Fibroblast of skin of back (primary cell): ENCODE measurements at regions not wholly inside any gene's neighbourhood (a gene's known extent, or its start where the extent isn't known, plus 50 kb on each side); places are given as distances from the start of the nearest gene placed in this dataset.

Experiments
- DNase-seq: peaks from one replicate; pipeline ENCODE4 v3.0.0-alpha.2; 2013

- no peak for DNase-seq
Measured at GRCh38 chr3:102529452-102529851, 94.6 kb downstream of the ZPLD1 start.

GRCh38 chr3:102530415-102531181, 95.8 kb downstream of the ZPLD1 start:
- peak; percentile 40 for DNase-seq

GRCh38 chr3:102531686-102532085, 96.9 kb downstream of the ZPLD1 start:
- DNase-seq: no peak

- peak; percentile 27 for DNase-seq
Measured at GRCh38 chr3:102532901-102533300, 98.1 kb downstream of the ZPLD1 start.

GRCh38 chr3:102533784-102534183, 99.0 kb downstream of the ZPLD1 start:
- DNase-seq: no peak

GRCh38 chr3:102536456-102536855, 101.6 kb downstream of the ZPLD1 start:
- peak; percentile 24 for DNase-seq

- no peak for DNase-seq
Measured at GRCh38 chr3:102537123-102537522, 102.3 kb downstream of the ZPLD1 start.

- DNase-seq: no peak
Measured at GRCh38 chr3:102544741-102545140, 109.9 kb downstream of the ZPLD1 start.

- no peak for DNase-seq
Measured at GRCh38 chr3:102545276-102545675, 110.5 kb downstream of the ZPLD1 start.

- DNase-seq: no peak
Measured at GRCh38 chr3:102553876-102554275, 119.1 kb downstream of the ZPLD1 start.

GRCh38 chr3:102570511-102570910, 135.7 kb downstream of the ZPLD1 start:
- no peak for DNase-seq

- DNase-seq: no peak
Measured at GRCh38 chr3:102571006-102571405, 136.2 kb downstream of the ZPLD1 start.

GRCh38 chr3:102571720-102572384, 137.0 kb downstream of the ZPLD1 start:
- no peak for DNase-seq

- DNase-seq: no peak
Measured at GRCh38 chr3:102573483-102574028, 138.7 kb downstream of the ZPLD1 start.

- no peak for DNase-seq
Measured at GRCh38 chr3:102574355-102574754, 139.5 kb downstream of the ZPLD1 start.

- DNase-seq: no peak
Measured at GRCh38 chr3:102576651-102577050, 141.8 kb downstream of the ZPLD1 start.

- DNase-seq: no peak
Measured at GRCh38 chr3:102577082-102577789, 142.4 kb downstream of the ZPLD1 start.

- no peak for DNase-seq
Measured at GRCh38 chr3:102580760-102581159, 145.9 kb downstream of the ZPLD1 start.

GRCh38 chr3:102586485-102586884, 151.7 kb downstream of the ZPLD1 start:
- DNase-seq: no peak

- no peak for DNase-seq
Measured at GRCh38 chr3:102593812-102594602, 159.2 kb downstream of the ZPLD1 start.

- no peak for DNase-seq
Measured at GRCh38 chr3:102595057-102595456, 160.2 kb downstream of the ZPLD1 start.

GRCh38 chr3:102599819-102600576, 165.2 kb downstream of the ZPLD1 start:
- DNase-seq: no peak
